Stimulated activated CD4-positive, alpha-beta T cell treated with anti-CD3 and anti-CD28 coated beads, Interleukin-15, amount 100 ng/mL, for 48 hours (primary cell): ENCODE measurements at regions not wholly inside any gene's neighbourhood (a gene's known extent, or its start where the extent isn't known, plus 50 kb on each side); places are given as distances from the start of the nearest gene placed in this dataset.
"Not testable (repeated sequence)": the region's sequence is repeated elsewhere in the genome, so short reads cannot be mapped to it uniquely, and the experiment has no call there.

Experiments used
- DNase-seq, 2 donors: peaks; one replicate each; pipeline ENCODE4 v3.0.0-alpha.2; 2020; ENCODE audit warnings: low read depth in 2 of 2

- no peak for DNase-seq
Observed at GRCh38 chr7:142534726-142535122, 214.5 kb upstream of the PRSS1 start.

DNA sequence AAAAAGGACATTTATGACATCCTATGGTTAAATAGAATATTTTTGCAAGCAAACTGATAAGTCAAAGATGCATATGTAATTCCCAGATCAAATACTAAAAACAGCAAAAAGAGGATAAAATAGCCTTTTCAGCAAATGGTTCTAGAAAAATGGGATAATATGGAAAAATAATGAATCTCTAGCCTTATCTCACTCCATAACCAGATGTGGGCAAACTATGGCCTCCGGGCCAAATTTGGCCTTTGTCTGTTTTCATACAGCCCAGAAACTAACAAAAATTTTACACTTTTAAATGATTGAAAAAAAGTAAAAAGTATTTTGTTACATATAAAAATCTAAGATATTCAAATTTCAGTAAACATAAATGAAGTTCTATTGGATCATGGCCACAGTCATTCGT lies 215.4 kb upstream of the PRSS1 start:
- no peak for DNase-seq

GRCh38 chr7:142529591-142529990 lies 219.7 kb upstream of the PRSS1 start:
- DNase-seq, result no peak

DNA sequence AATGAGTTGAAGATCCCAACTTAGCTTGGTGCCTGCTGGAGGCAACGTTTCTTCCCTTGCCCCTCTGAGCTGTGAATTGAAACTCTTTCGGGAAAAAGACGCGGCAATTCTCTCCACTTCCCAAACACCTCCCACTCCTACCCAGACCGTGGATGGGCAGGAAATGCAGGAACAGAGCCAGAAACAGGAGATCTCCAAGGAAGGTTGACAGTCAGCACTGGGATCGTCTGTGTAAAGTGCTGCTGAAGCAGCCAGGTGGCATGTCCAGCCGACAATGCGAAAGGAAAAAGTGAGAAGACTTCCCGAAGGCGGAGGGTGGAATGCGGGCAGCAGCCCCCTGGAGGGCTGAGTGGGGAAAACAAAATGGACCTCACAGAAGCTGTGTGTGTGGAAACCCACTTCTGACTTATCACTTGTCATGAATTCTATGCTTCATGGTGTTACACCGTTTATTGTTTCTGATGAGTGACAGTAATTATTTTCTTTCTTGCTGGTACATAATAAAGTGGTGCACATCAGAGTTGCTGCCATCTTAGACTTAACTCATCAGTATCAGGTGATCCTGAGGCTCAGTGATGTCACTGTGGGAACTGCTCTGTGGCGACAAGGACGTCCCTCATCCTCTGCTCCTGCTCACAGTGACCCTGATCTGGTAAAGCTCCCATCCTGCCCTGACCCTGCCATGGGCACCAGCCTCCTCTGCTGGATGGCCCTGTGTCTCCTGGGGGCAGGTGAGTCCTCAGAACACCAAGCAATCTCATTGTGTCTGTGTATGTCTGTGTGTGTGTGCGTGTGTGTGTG lies 220.5 kb upstream of the PRSS1 start:
- no peak for DNase-seq

GRCh38 chr7:142523821-142524460 lies 225.3 kb upstream of the PRSS1 start:
- no peak for DNase-seq

DNA sequence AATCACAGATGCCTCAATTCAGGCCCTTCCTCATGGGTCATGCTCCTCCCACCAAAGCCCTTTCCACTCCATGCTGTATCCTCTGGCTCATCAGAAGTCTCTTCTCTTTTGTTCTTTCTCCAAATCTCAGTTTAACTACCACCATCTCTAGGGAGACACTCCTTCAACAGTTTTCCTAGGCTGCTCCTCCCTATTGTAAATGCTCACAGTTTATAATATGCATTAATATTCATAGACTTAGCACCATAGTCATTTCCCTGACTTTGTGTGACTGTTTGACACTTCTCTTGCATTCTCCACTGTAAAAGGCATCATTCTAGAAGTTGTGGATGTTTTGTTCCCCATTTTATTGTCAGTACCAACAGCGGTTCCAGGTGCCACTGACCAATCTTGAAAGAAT lies 226.5 kb upstream of the PRSS1 start:
- DNase-seq, result no peak

DNA sequence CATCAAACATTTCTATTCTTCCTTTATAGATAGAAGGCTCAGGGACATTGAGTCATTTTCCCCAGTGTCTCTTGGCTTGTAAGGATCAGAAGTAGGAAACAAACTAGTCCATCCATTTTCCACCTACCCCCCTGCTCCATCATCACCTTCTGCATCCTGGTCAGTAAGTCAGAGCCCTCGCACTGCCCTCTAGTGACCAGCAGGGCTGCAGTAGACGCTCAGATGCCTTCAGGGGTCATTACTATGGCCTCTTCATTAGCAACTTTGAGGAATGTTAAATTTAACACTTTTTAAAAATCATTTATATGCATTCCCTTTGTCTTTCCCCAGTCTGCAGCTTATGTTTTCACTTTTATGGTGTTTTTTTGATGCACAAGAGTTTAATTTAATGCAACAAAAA lies 228.4 kb upstream of the PRSS1 start:
- DNase-seq, result not testable (repeated sequence)

- not testable (repeated sequence) for DNase-seq
Observed at GRCh38 chr7:142520455-142520854, 228.8 kb upstream of the PRSS1 start.

DNA sequence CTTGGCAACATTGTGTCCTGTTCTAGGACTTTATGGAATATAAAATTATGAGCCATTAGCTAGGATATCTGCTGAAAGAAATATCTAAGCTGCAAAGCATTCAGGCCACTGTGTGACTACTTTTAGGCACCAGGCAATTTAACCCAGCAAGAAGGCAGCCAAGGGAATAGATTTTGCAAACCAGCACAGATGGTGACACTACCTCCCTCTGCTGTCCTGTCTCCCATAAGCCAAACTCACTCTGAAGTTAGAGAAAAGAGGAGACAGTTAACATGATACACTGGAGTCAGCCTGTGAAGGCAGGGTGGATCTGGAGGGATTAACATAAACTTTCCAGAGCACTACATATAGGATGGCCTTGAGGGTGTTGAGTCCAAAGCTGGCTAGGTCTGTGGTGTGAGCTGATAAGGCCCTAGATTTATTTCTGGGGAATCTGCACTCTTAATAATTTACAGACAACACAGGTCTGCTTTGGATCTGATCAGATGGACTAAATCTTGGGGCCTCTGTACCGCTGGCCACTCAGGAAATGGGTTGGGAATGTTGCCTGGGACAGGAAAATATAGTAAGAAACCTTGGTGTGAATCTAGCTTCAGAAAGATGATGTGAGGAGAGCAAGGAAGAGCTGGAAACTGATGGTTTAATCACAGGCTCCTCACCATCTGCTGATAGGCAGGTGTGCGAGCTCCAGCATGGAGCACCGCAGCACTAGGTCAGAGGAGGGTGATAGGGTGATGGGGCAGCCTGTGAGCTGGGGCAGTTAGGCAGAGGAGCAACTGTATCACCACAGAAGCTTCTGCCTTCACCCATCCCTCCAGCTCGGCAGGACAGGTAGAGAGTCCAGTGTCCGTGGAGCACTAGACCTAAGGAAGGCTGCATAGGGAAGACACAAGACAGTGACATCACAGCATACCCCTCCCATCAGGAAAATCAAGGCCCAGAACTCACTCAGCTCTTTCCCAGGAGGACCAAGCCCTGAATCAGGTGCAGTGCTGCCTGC lies 229.9 kb upstream of the PRSS1 start:
- no peak for DNase-seq

GRCh38 chr7:142516038-142516501 lies 233.2 kb upstream of the PRSS1 start:
- DNase-seq, result no peak

DNA sequence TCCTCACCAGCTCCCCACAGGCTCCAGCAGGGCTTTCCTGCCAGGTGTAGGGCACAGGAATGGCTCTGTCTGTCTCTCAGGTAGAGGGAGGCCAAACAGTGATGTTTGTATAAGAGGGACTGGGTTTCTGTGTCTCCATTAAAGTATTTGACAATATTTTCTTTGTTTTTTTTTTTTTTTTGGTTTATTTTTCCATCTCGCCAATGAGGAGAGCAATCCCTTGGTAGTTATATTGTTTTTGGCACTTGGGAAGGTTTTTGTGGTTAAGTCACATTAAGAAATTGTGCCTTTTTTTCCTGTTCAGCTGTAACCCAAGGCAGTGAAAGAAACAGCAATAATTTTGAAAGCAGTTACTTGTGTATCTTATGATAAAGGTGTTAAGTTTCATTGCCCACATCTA lies 234.6 kb upstream of the PRSS1 start:
- not testable (repeated sequence) for DNase-seq

DNA sequence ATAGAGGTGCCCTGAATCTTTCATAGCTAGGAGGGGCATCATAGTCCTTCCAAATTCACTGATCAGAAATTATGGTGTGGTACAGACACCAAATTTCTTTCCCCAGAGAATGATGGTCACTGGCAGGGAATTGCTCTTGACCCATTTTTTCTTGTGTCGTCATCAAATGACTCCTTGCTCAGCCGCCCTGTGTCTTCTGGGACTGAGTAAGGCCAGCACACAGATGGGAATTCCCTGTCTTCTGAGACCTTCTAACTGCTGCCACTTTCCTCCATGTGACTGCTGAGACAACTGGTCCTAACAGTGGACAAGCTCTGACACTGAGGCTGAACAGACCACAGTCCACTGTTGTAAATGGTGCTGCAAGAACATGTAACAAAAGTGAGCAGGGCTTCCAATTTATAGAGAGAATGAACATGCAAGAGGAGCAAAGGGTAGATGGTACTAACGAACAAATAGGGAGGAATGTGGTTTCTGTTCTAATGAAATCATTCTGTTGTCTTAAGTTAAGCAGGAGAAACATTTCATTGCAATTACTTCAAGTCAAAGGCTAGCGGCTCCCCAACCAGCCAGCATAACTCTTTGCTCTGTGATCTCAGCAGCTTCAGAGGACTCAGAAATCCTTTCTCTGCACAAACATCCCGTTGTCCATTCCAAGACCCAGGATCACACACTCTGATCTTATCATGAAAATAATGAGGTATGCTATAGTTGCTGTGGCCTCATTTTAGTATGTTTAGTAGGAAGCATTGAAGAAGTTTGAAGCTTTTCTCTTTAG lies 235.9 kb upstream of the PRSS1 start:
- no peak for DNase-seq

- no peak for DNase-seq
Observed at GRCh38 chr7:142511801-142512200, 237.5 kb upstream of the PRSS1 start.

DNA sequence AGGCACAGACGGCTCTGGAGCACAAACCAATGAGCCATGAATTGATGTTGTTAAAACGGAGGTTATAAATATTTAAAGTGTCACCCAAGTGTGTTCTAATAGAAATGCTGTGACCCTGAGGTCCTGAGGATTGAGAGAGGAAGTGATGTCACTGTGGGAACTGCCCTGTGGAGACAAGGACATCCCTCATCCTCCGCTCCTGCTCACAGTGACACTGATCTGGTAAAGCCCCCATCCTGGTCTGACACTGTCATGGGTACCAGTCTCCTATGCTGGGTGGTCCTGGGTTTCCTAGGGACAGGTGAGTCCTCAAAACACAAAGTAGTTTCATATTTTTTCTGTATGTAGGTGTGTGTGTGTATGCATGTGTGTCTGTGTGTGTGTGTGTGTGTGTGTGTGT lies 237.9 kb upstream of the PRSS1 start:
- no peak for DNase-seq

DNA sequence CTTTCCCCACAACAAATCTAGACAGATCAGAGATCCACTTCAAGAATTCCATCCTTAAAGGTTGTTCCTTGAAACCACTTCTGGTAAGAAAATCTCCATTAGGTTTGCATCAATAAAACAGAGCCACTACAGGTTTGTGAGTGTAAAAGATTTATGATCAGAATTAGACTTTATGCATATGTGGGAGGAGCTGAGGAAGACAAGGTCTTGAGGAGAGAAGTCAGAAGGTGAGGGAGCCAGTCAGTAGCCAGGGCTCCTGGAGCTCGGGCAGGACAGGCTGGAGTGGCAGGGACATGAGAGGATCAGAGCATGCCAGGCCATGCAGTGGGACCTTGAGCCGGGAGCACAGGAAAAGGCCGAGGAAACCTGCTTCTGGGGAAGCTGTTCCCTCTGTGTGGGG lies 240.0 kb upstream of the PRSS1 start:
- not testable (repeated sequence) for DNase-seq

DNA sequence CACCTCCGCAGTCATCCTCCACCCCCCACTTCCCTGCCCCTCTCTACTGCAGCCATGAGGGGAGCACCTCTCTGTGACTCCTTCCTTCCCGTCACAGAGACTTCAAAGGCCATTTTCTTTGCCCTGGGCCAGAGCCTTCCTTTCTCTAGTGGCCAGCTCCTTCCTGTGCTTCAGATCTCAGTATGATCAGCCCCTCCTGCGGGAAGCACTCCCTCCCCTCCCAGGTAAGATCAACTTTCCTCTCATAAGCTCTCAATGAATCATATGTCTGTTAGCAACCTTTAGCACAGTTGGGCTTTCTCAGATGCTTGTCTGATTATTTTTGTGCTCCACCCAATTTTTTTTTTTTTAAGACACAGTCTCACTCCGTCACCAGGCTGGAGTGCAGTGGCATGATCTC lies 241.0 kb upstream of the PRSS1 start:
- DNase-seq, result no peak

GRCh38 chr7:142507799-142508198 lies 241.5 kb upstream of the PRSS1 start:
- no peak for DNase-seq

DNA sequence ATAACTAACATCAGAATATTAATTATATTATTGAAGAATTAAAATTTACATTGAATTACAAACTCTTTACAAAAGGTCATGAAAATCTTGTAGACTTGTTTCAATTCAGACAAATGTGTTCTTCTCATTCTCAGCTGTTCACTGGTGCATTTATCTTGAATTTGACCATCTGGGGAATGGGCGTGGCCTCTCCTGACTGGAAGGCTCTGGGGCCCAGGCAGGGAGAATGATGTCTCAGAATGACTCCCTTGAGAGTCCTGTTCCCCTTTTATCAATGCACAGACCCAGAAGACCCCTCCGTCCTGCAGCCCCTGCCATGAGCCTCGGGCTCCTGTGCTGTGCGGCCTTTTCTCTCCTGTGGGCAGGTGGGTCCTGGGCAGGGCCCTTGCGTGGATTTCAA lies 242.2 kb upstream of the PRSS1 start:
- not testable (repeated sequence) for DNase-seq

GRCh38 chr7:142506601-142507000 lies 242.7 kb upstream of the PRSS1 start:
- no peak for DNase-seq

- DNase-seq, result not testable (repeated sequence)
Observed at GRCh38 chr7:142503949-142504348, 245.3 kb upstream of the PRSS1 start.

DNA sequence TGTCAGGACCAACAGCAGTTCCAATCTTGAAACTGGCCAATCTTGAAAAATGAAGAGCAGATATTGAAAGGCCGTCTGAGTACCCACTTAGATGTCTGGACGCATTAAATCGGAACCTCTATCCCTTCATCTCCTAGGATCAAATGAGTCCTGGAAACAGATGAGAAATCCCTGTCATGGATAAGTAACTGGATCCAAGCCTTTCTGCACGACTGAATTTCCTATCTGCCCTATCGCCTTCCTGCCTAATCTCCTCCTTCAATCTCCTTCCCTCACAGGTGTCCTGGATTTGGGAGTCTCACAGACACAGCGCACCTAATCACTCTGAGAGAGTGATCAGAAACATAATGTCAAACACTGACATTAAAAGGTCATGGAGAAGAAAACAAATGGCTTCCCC lies 245.2 kb upstream of the PRSS58 start:
- no peak for DNase-seq
